ENCODE measurements at regions not wholly inside any gene's neighbourhood (a gene's known extent, or its start where the extent isn't known, plus 50 kb on each side); places are given as distances from the start of the nearest gene placed in this dataset.

- TF ChIP-seq USF2 (CRISPR knock-in tag; IDR thresholded peaks at IDR 0.05) (peak; percentile 85), FOSL1 (tag; conservative IDR thresholded peaks at IDR 0.05) (no peak)
These were observed 67.8 kb upstream of the NEURL1B start (continued) for GRCh38 chr5:172573120-172573882.

GRCh38 chr5:172572440-172572839 is 68.6 kb upstream of the NEURL1B start:
- H3K4me3 ChIP-seq = no peak overlapping the region
- no peaks in the 10 kb centered on the region for H3K9me1 ChIP-seq (ENCODE audit: control insufficient read depth, insufficient read depth, low read length)
- no peak for DNase-seq (ENCODE audit: extremely low read depth in 1 of 4, low spot score in 3 of 4)
- 0 out of 2 replicates have a peak, but pooled peaks cover 5% of the 10 kb centered on the region for H4K20me1 ChIP-seq (replicated peaks; ENCODE audit: control insufficient read depth, insufficient read depth, low read length)
- no peak overlapping the region for H3K4me2 ChIP-seq (ENCODE audit: insufficient read depth, low read length)
- no peak for TF ChIP-seq SIX5 (IDR thresholded peaks at IDR 0.05; ENCODE audit: borderline replicate concordance in 1 of 2, insufficient read depth in 1 of 2, low read depth in 1 of 2, low read length in 2 of 2)
- H3K4me1 ChIP-seq (replicated peaks in 1 of 2; ENCODE audit: control insufficient read depth in 2 of 2, insufficient read depth in 2 of 2, low read length in 2 of 2) = no peaks in the 10 kb centered on the region
- no peak overlapping the region for H3K9ac ChIP-seq (ENCODE audit: insufficient read depth in 1 of 2, low read depth in 2 of 2, low read length in 2 of 2)
- no peak for ATAC-seq
- no peaks in the 10 kb centered on the region for H3K79me2 ChIP-seq (ENCODE audit: control insufficient read depth, insufficient read depth, low read length)
- ChIA-PET POLR2A (interaction anchor here (1.5 kb wide), 1 partner anchor 12 kb away, joined by 3 read pairs; no protein-coding TSS in a partner anchor), CTCF (ENCODE audit: low intra/inter-chr PET ratio) (no interaction called here)
- H3K9me3 ChIP-seq (replicated peaks; ENCODE audit: control insufficient read depth, insufficient read depth, low read depth, low read length) = no peaks in the 10 kb centered on the region
- H3K36me3 ChIP-seq (ENCODE audit: control insufficient read depth, insufficient read depth, low read length) = no peaks in the 10 kb centered on the region
- no peak overlapping the region for H2AFZ ChIP-seq (ENCODE audit: low read depth, low read length)
- H3K27me3 ChIP-seq (ENCODE audit: control insufficient read depth in 2 of 2, insufficient read depth in 2 of 2, low read length in 2 of 2) = peaks cover 0 to 27% of the 10 kb centered on the region in 2 experiments; a peak in 2 of 5 replicates
- H3K27ac ChIP-seq (ENCODE audit: extremely low read depth, low read depth, low read length) = no peak overlapping the region
- intact Hi-C loops (cut with micrococcal nuclease) = loop anchor here (10.0 kb wide), 1 partner anchor 122 kb away; no protein-coding TSS in a partner anchor
- no TSS peak for BruUV-seq (replicated peaks)
- FAIRE-seq = no peak
- WGBS (ENCODE audit: insufficient coverage, low coverage, missing lambda C conversion rate) = 3% methylated on average over 3 of the region's 3 CpGs
- in situ Hi-C loops (cut with MboI) = no loop called here
